Peyer's patch (tissue), 4 donors: ENCODE measurements at regions not wholly inside any gene's neighbourhood (a gene's known extent, or its start where the extent isn't known, plus 50 kb on each side); places are given as distances from the start of the nearest gene placed in this dataset.

Source experiments
- CTCF ChIP-seq, 6 experiments: fragments of 450-650 bp in 4 of 6; fragments of 200-600 bp in 2 of 6; sonication (generic) in 1 of 6; IDR thresholded peaks; one replicate each; pipeline ENCODE4 v1.5.1; 2017 to 2019; ENCODE audit warnings: antibody characterized with exemption in 6 of 6, mild to moderate bottlenecking in 3 of 6, moderate library complexity in 1 of 6
- POLR2A ChIP-seq, 2 donors: fragments of 450-650 bp; IDR thresholded peaks; one replicate each; pipeline ENCODE4 v1.5.1; 2017; ENCODE audit warnings: antibody characterized with exemption in 2 of 2, mild to moderate bottlenecking in 2 of 2, moderate library complexity in 2 of 2

- TF ChIP-seq CTCF (IDR thresholded peaks at IDR 0.05) = no peak
- TF ChIP-seq POLR2A (IDR thresholded peaks at IDR 0.05) = no peak
Measured at GRCh38 chr22:48940266-48941032, 887.2 kb downstream of the BRD1 start.
